Body of pancreas (tissue), 4 donors: ENCODE measurements at regions not wholly inside any gene's neighbourhood (a gene's known extent, or its start where the extent isn't known, plus 50 kb on each side); places are given as distances from the start of the nearest gene placed in this dataset.
A peak's percentile ranks its signal among the peaks of the same experiment; 100 is the strongest.

Experiments used
- CTCF ChIP-seq, 7 experiments: fragments of 450-650 bp in 4 of 7; fragments of 200-600 bp in 3 of 7; sonication (generic) in 3 of 7; IDR thresholded peaks; one replicate each; pipeline ENCODE4 v1.5.1; 2016 to 2019; ENCODE audit warnings: antibody characterized with exemption in 7 of 7
- POLR2A ChIP-seq, 3 donors: fragments of 450-650 bp; IDR thresholded peaks; one replicate each; pipeline ENCODE4 v1.6.1; 2016; ENCODE audit warnings: antibody characterized with exemption in 3 of 3, mild to moderate bottlenecking in 2 of 3

- TF ChIP-seq CTCF (IDR thresholded peaks at IDR 0.05) (peak in 6 of 7 experiments; percentile 30 to 76 (median 56)), POLR2A (IDR thresholded peaks at IDR 0.05) (no peak)
Measured at GRCh38 chr3:117355566-117355965, 646.0 kb downstream of the TUSC7 start.
